Spleen (tissue), 11 donors: ENCODE measurements at regions not wholly inside any gene's neighbourhood (a gene's known extent, or its start where the extent isn't known, plus 50 kb on each side); places are given as distances from the start of the nearest gene placed in this dataset.

Source experiments
- DNase-seq: peaks from one replicate; pipeline ENCODE4 v3.0.0-alpha.2; 2020
- H3K27ac ChIP-seq, 8 donors: fragments of 200-600 bp; sonication (generic) in 7 of 8; 1 replicate in 4 of 8; 2 replicates in 4 of 8; pipeline versions ENCODE4 v1.5.0 to v1.8.0; 2016 to 2021; ENCODE audit warnings: inconsistent platforms in 4 of 8, mild to moderate bottlenecking in 4 of 8, moderate library complexity in 1 of 8
- H3K27me3 ChIP-seq, 7 donors: fragments of 200-600 bp; sonication (generic) in 6 of 7; replicated peaks in 1 of 7; 1 replicate in 4 of 7; 2 replicates in 3 of 7; pipeline versions ENCODE4 v1.5.0 to v1.8.0; 2016 to 2021; ENCODE audit warnings: inconsistent platforms in 3 of 7, mild to moderate bottlenecking in 1 of 7
- H3K36me3 ChIP-seq, 6 donors: fragments of 200-600 bp; sonication (generic) in 5 of 6; 1 replicate in 4 of 6; 2 replicates in 2 of 6; pipeline versions ENCODE4 v1.5.0 to v1.8.0; 2016 to 2021; ENCODE audit warnings: inconsistent platforms in 2 of 6
- H3K4me1 ChIP-seq, 6 donors: fragments of 200-600 bp; sonication (generic) in 5 of 6; 1 replicate in 3 of 6; 2 replicates in 3 of 6; pipeline versions ENCODE4 v1.5.0 to v1.8.0; 2016 to 2021; ENCODE audit warnings: inconsistent platforms in 3 of 6
- H3K4me3 ChIP-seq, 8 donors: fragments of 200-600 bp; sonication (generic) in 7 of 8; 1 replicate in 4 of 8; 2 replicates in 4 of 8; pipeline versions ENCODE4 v1.5.0 to v1.8.0; 2016 to 2021; ENCODE audit warnings: inconsistent platforms in 4 of 8, mild to moderate bottlenecking in 4 of 8, moderate library complexity in 2 of 8
- H3K9me3 ChIP-seq, 8 donors: fragments of 200-600 bp; sonication (generic) in 7 of 8; 1 replicate in 4 of 8; 2 replicates in 4 of 8; pipeline versions ENCODE4 v1.5.0 to v1.8.0; 2016 to 2021; ENCODE audit warnings: inconsistent platforms in 4 of 8
- POLR2A ChIP-seq, 3 donors: fragments of 450-650 bp; IDR thresholded peaks; one replicate each; pipeline ENCODE4 v1.5.1; 2017; ENCODE audit warnings: antibody characterized with exemption in 3 of 3, mild to moderate bottlenecking in 1 of 3
- POLR2AphosphoS5 ChIP-seq, 3 donors: sonication (generic); formaldehyde crosslinking; IDR thresholded peaks; one replicate each; pipeline ENCODE4 v1.5.1; 2017; ENCODE audit warnings: antibody characterized with exemption in 3 of 3
- WGBS, 5 donors: extraction: QIAGEN DNeasy Blood & Tissue Kit in 3 of 5; methylation state at CpG; one replicate each; pipeline versions ENCODE4 v1.1.5 to v1.1.7; 2013 to 2018; 5-methylcytosine and 5-hydroxymethylcytosine counted together
- intact Hi-C: fragments of 100-400 bp; cut with DNase I; formaldehyde crosslinking; loops from one replicate; pipeline ENCODE4 v1.15.0; 2023; ENCODE audit warnings: low total_unique reads
- TF ChIP-seq, protein P1 (sequence below), 11 experiments: fragments of 200-600 bp in 7 of 11; fragments of 450-650 bp in 4 of 11; sonication (generic) in 4 of 11; IDR thresholded peaks in 8 of 11; conservative IDR thresholded peaks in 3 of 11; 1 replicate in 7 of 11; 2 replicates in 4 of 11; pipeline versions ENCODE4 v1.4.0 to v1.8.0; 2016 to 2021; ENCODE audit warnings: antibody characterized with exemption in 11 of 11, inconsistent platforms in 4 of 11, mild to moderate bottlenecking in 1 of 11
- donor health status: healthy with polysubstance abuse.
- donor health status: DM: no; HTN: no; CAD: no; lungs with moderate emphysema.
- donor health status: DM: no; HTN: no; CAD: no.
- donor health status: Bipolar disorder and iron deficiency.
- donor health status: healthy.
- donor health status: DM: no; HTN: no; CAD: no.
- donor health status: DM: yes; HTN: yes; CAD: no.

DNA sequence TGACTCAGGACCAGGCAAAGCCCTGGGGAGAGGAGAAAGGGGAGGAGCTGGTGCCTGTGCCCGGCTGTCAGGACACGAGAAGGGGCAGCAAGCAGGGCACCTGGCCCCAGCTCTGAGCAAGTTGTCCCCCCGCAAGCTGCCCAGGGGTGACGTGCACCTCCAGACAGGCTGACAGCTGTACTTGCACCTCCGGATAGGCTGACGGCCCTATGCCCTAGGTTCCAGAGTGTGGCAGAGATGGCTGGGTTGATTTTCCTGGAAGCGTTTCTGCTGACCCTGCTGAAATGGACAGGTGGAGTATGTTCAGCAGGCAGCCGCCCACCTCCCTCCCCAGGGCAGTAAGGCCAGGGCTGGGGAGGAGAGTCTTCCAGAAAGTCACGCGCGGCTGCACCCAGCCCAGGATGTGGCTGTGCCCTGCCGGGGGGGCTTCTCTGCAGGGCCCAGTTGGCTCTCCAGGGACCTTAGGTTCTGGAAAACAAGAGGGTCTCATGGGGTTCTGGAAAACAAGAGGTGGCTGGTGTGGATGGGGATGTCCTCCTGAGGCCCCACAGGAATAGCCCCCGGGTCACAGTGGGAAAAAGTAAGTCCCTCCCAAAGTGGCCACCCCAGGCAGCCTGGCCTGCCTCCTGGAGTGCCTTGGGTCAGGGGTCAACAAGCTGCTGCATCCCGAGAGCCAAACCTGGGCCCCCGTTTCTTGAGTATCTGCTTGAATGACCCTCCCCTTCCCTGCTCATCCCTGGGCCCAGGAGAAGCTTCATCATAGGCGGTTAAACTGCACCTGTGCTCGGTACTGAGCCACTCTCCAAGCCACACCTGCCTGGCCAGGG is 71.4 kb upstream of the OTOS start:
- peak; percentile 60 for DNase-seq
- TF ChIP-seq, protein P1, sequence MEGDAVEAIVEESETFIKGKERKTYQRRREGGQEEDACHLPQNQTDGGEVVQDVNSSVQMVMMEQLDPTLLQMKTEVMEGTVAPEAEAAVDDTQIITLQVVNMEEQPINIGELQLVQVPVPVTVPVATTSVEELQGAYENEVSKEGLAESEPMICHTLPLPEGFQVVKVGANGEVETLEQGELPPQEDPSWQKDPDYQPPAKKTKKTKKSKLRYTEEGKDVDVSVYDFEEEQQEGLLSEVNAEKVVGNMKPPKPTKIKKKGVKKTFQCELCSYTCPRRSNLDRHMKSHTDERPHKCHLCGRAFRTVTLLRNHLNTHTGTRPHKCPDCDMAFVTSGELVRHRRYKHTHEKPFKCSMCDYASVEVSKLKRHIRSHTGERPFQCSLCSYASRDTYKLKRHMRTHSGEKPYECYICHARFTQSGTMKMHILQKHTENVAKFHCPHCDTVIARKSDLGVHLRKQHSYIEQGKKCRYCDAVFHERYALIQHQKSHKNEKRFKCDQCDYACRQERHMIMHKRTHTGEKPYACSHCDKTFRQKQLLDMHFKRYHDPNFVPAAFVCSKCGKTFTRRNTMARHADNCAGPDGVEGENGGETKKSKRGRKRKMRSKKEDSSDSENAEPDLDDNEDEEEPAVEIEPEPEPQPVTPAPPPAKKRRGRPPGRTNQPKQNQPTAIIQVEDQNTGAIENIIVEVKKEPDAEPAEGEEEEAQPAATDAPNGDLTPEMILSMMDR (IDR thresholded peaks at IDR 0.05 in 8 of 11, conservative IDR thresholded peaks at IDR 0.05 in 3 of 11): no peak
- no peak for TF ChIP-seq POLR2A (IDR thresholded peaks at IDR 0.05)
- TF ChIP-seq POLR2AphosphoS5 (IDR thresholded peaks at IDR 0.05): no peak
- WGBS, 5 donors: 79 to 83% (median 81%) methylated on average over 14 to 17 of the region's 17 CpGs
- H3K4me3 ChIP-seq: no peak overlapping the region
- no peaks in the 10 kb centered on the region for H3K4me1 ChIP-seq
- intact Hi-C loops: no loop called here
- peaks cover 0 to 6% (median under 1%) of the 10 kb centered on the region in 8 donors for H3K9me3 ChIP-seq
- peaks cover 0 to 23% (median 0%) of the 10 kb centered on the region in 7 donors for H3K27me3 ChIP-seq
- no peaks in the 10 kb centered on the region for H3K36me3 ChIP-seq
- H3K27ac ChIP-seq: no peak overlapping the region

DNA sequence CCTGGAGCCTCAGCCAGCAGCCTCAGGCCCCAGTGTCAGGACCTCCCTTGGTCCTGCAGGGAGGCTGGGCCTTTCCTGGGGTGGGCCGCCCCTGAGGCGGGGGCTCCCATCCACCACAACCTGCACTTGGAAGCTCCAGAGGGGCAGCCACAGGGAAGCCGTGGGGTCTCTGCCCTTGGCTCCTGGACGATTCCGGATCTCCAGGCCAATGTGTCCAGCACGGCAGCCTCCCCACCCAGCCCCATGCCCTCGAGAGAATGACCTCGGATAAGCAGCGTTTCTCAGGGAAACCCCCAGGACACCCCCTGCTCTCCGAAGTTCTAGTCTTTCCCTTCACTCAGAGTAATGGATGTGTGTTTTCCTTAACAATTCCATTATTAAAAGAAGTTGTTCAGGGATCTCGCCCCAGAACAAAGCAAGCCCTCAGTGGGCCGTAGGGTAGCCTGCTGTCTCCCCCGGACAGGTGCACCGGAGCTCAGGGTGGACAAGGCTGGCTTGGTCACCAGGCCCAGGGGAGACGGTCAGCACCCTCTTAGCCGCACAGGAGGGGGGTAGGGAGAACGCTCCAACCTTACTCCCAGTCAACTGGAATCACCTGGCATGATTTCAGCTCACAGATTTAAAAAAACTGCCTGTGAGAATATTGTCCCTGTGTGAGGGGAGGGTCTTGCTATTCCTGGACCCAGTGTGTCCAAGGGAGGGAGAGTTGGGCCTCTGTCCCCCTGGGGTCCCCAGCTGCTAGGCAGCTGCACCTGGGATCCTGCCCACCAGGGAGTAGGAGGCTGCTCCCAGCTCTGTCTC is 72.2 kb upstream of the OTOS start:
- TF ChIP-seq, protein P1 (IDR thresholded peaks at IDR 0.05 in 8 of 11, conservative IDR thresholded peaks at IDR 0.05 in 3 of 11): no peak
- TF ChIP-seq POLR2A (IDR thresholded peaks at IDR 0.05): no peak
- no peak for TF ChIP-seq POLR2AphosphoS5 (IDR thresholded peaks at IDR 0.05)
- Histone ChIP-seq H3K36me3 (no peaks in the 10 kb centered on the region), H3K27ac (no peak overlapping the region), H3K4me1 (no peaks in the 10 kb centered on the region), H3K27me3 (peaks cover 0 to 23% (median 0%) of the 10 kb centered on the region in 7 donors), H3K4me3 (no peak overlapping the region), H3K9me3 (peaks cover 0 to 2% (median 0%) of the 10 kb centered on the region in 8 donors)
- 76 to 92% (median 86%) methylated on average over 12 to 17 of the region's 17 CpGs for WGBS, 5 donors
- intact Hi-C loops: no loop called here
- DNase-seq: peak; percentile 43

- H3K9me3 ChIP-seq: no peaks in the 10 kb centered on the region
- intact Hi-C loops: no loop called here
- H3K36me3 ChIP-seq: no peaks in the 10 kb centered on the region
- 87 to 96% (median 92%) methylated on average over 6 of the region's 6 CpGs for WGBS, 5 donors
- H3K27me3 ChIP-seq: peaks cover 0 to 23% (median 0%) of the 10 kb centered on the region in 7 donors
- peak; percentile 50 for DNase-seq
- H3K4me1 ChIP-seq: no peaks in the 10 kb centered on the region
- TF ChIP-seq, protein P1 (IDR thresholded peaks at IDR 0.05 in 8 of 11, conservative IDR thresholded peaks at IDR 0.05 in 3 of 11): no peak
- TF ChIP-seq POLR2AphosphoS5 (IDR thresholded peaks at IDR 0.05): no peak
- no peak for TF ChIP-seq POLR2A (IDR thresholded peaks at IDR 0.05)
- no peak overlapping the region for H3K4me3 ChIP-seq
- no peak overlapping the region for H3K27ac ChIP-seq
These were observed 72.7 kb upstream of the OTOS start for GRCh38 chr2:240213226-240213475.
